Body of pancreas (tissue), 4 donors: ENCODE measurements at regions not wholly inside any gene's neighbourhood (a gene's known extent, or its start where the extent isn't known, plus 50 kb on each side); places are given as distances from the start of the nearest gene placed in this dataset.

Source experiments
- CTCF ChIP-seq, 7 experiments: fragments of 450-650 bp in 4 of 7; fragments of 200-600 bp in 3 of 7; sonication (generic) in 3 of 7; IDR thresholded peaks; one replicate each; pipeline ENCODE4 v1.5.1; 2016 to 2019; ENCODE audit warnings: antibody characterized with exemption in 7 of 7
- POLR2A ChIP-seq, 3 donors: fragments of 450-650 bp; IDR thresholded peaks; one replicate each; pipeline ENCODE4 v1.6.1; 2016; ENCODE audit warnings: antibody characterized with exemption in 3 of 3, mild to moderate bottlenecking in 2 of 3

- TF ChIP-seq POLR2A (IDR thresholded peaks at IDR 0.05) (no peak), CTCF (IDR thresholded peaks at IDR 0.05) (no peak)
These were observed 212.0 kb downstream of the DMRT2 start for GRCh38 chr9:1261879-1262766.
